CD4-positive, alpha-beta T cell treated with Interleukin-6 for 4 hours (primary cell): ENCODE measurements at regions not wholly inside any gene's neighbourhood (a gene's known extent, or its start where the extent isn't known, plus 50 kb on each side); places are given as distances from the start of the nearest gene placed in this dataset.
"Not testable (repeated sequence)": the region's sequence is repeated elsewhere in the genome, so short reads cannot be mapped to it uniquely, and the experiment has no call there.

ENCODE experiments used
- DNase-seq: peaks from one replicate; pipeline ENCODE4 v3.0.0-alpha.2; 2020; ENCODE audit warnings: mixed read lengths

DNA sequence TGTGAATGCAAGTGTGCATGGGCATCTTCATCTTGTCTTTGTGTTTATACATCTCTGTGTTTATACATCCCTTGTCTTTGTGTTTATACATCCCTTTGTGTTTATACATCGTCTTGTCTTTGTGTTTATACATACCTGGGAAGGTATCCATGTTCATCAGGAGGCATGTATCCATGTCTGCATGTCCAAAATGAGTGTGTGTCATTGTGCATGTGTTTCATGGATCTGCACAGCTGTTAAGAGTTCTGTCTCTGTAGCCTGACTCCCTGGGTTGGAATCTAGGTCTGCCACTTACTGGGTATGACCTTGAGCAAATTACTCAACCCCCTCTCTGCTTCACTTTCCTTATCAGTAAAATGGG lies 50.1 kb upstream of the SIRPA start:
- no peak for DNase-seq

GRCh38 chr20:1844325-1845162 lies 50.7 kb upstream of the SIRPA start:
- no peak for DNase-seq

- no peak for DNase-seq
These were observed 52.9 kb upstream of the SIRPA start for GRCh38 chr20:1842281-1842680.

DNA sequence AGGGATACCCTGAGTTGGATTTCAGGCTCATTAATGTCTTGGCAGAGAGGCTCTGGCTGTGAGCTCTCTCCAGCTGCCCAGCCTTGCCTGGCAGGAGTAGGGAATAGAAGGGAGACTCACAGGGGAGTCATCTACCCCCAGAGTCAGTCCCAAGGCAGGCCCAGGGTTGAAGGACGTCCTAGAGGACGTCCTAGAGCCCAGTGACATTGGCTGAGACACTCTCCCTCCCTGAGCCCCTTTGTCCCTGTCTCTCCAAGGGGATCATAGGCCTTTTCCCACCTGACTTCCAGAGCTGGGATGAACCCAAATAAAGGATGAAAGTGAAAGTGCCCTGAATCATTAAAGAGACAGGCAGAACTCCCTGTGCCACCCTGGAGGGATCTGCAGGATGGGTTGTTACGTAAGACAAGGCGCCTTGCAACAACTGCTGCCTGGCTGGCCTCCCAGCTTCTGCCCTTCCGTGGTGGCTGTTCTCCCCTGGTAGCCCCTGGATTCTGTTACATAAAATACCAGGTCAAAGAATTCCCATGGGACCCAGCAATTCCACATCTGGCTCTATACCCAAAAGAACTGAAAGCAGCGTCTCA lies 53.6 kb upstream of the SIRPA start:
- DNase-seq: no peak

- DNase-seq: no peak
These were observed 54.2 kb upstream of the SIRPA start for GRCh38 chr20:1840817-1841553.

DNA sequence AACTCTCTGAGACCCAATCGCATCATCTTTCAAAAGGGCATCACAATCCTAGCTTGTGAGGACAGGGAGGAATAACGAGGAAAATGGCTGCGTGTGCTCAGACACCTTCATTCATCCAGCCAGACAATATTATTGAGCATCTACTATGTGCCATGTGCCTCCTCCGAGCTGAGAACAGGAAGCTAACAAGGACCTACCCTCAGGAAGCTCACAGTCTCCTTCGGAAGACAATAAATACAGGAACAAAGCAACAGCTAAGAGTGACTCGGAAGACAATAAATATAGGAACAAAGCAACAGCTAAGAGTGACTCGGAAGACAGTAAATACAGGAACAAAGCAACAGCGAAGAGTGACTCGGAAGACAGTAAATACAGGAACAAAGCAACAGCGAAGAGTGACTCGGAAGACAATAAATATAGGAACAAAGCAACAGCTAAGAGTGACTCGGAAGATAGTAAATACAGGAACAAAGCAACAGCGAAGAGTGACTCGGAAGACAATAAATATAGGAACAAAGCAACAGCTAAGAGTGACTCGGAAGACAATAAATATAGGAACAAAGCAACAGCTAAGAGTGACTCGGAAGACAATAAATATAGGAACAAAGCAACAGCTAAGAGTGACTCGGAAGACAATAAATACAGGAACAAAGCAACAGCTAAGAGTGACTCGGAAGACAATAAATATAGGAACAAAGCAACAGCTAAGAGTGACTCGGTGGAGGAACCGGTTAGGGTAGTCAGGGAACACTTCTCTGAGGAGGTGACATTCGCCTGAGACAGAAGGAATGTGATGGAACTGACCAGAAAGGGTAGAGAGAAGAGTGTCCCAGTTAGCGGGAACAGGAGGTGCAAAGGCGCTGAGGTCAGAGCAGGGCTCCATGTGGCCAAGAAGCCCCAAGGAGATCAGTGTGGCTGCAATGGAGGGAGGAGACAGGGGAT lies 55.6 kb upstream of the SIRPA start:
- DNase-seq: not testable (repeated sequence)

DNA sequence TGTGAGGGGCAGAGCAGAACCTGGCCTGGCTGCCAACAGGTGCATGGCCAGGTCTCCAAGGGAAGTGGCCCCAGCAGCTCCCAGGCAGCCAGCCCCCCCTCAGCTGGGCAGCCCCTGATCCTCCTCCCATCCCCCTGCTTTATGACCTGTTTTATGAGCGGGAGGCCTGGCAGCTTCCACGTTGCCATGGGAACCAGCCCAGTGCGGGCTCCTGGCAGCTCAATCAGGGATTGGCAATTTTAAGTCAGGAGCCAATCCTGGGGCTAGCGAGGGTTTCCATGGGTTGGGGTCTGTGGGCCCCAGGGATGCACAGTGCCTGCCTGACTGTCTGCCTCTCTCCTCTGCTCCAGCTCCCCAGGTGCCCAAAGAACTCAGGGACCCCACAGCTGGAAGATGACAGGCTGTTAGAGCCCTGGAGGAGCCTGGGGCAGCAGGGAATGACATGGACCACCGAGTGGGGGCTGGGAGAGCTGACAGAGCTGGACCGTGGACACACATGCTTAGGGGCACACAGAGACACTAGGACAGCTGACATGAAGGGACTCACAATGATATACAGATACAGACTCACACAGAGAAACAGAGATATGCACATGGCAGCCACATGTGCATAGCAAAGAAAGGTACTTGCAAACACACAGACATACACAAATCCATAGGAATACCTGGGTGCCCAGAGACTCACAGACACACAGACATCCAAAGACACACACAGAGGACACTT lies 56.5 kb upstream of the SIRPA start:
- DNase-seq: no peak

- DNase-seq: no peak
These were observed 59.8 kb upstream of the SIRPA start for GRCh38 chr20:1835186-1836035.

- DNase-seq: no peak
These were observed 61.2 kb upstream of the SIRPA start for GRCh38 chr20:1833728-1834726.

GRCh38 chr20:1833216-1833615 lies 62.0 kb upstream of the SIRPA start:
- no peak for DNase-seq

DNA sequence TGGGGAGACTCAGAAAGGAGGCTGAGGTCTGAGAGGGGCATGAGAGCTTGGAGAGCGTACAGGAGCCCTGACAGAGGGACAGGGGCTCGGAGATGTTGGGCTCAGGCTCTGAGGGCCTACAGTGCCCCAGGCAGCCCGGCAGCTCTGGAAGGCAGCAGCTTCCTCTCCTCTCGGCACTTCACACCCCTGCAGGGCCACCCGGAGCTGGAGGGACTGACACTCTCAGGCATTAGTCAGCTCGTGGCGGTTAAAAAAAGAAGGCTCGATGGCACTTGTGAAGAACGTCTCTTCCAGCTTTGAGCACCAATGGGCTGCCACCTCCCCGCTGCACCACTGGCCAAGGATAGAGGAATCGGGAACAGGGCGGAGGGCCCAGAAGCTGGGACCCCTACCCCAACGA lies 62.6 kb upstream of the SIRPA start:
- DNase-seq: no peak

GRCh38 chr20:1831606-1832005 lies 63.6 kb upstream of the SIRPA start:
- no peak for DNase-seq

- DNase-seq: no peak
These were observed 64.1 kb upstream of the SIRPA start for GRCh38 chr20:1831096-1831495.

GRCh38 chr20:1830240-1830639 lies 65.0 kb upstream of the SIRPA start:
- DNase-seq: no peak

DNA sequence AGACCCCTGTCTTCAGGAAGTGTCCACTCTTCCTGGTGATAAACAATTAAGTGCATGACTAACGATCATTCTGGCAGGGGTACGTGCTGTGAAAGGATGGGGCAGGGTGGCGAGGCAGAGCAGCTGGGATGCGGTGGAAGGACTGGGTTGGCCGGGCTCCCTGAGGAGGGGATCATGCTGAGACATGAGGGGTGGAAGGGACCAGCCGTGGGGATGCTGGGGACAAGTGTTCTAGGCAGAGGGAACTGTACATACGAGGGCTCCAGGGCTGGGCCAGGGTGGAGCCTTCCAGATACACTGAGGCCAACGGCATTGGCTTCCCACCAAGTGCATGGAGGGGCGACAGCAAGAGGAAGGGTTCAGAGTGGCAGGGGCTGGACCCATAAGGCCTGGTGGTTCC lies 65.7 kb upstream of the SIRPA start:
- DNase-seq: no peak

GRCh38 chr20:1828786-1829131 lies 66.4 kb upstream of the SIRPA start:
- DNase-seq: no peak

- DNase-seq: no peak
These were observed 67.0 kb upstream of the SIRPA start for GRCh38 chr20:1827974-1828785.

GRCh38 chr20:1827510-1827973 lies 67.7 kb upstream of the SIRPA start:
- DNase-seq: no peak

GRCh38 chr20:1825938-1826445 lies 69.2 kb upstream of the SIRPA start:
- no peak for DNase-seq
